HG02642 (cell line): ENCODE measurements at regions not wholly inside any gene's neighbourhood (a gene's known extent, or its start where the extent isn't known, plus 50 kb on each side); places are given as distances from the start of the nearest gene placed in this dataset.
"Not testable (repeated sequence)": the region's sequence is repeated elsewhere in the genome, so short reads cannot be mapped to it uniquely, and the experiment has no call there.

Source experiments
- ATAC-seq: cut with Tn5 transposase; IDR thresholded peaks from one replicate; pipeline ENCODE4 v1.9.1; 2021; ENCODE audit warnings: mild to moderate bottlenecking; ENCODE audit not compliant: unreplicated experiment, poor library complexity

DNA sequence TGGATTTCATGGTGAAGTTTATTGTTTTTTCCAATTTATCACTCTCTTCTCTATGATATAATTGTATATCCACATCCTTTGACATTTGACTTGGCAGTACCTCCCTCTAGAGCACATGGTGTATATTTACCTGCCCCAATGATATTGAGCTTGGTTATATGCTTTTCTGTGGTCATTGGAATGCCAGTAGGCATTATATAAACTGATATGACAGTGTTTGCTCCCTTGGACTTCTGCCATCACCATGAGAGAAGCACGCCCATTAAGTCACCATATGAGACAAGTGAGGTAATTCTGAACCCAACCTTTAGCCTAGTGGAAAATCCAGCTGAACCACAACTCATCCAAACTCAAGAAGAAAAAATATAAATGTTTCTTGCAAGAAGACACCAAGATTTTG, 2761.5 kb downstream of the ARAP2 start:
- ATAC-seq: no peak

DNA sequence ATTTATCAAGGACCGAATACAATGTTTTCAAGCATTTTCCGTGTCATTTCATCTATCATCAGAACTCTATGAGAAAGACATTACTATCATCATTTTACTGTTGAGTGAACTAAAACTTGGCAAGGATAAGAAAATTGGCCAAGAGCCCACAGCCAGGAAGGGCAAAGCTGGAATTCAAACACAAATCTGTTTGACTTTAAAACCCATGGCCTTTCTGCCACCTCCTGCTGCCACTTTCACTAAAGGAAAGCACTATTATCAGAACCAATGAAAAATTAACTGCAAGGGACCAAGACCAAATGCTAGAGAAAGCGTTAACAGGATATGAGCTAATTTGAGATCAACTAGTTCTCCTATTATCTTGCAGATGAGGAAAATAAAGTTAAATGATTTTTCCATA, 2759.2 kb downstream of the ARAP2 start:
- no peak for ATAC-seq

- ATAC-seq: no peak
Observed at GRCh38 chr4:33493231-33493630, 2751.1 kb downstream of the ARAP2 start.

DNA sequence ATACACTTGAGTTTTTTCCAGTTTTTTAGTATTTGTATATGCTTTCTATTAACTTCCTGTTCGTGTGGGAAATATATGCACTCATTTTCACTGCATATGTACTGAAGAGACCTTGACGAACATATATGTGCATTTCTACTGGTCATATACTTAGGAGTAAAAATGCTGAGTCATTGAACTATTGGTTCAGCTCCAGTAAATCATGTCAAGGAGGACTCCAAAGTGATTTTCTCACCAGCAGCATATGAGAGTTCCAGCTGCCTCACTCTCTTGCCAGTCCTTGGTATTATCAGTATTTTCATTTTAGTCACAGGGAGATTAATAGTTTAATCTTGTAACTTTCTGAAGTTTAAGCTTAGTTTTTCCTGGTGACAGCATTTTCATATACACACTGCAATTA, 2750.2 kb downstream of the ARAP2 start:
- ATAC-seq: no peak

GRCh38 chr4:33501587-33501986, 2742.7 kb downstream of the ARAP2 start:
- ATAC-seq: not testable (repeated sequence)

GRCh38 chr4:33512397-33512796, 2731.9 kb downstream of the ARAP2 start:
- ATAC-seq: no peak

GRCh38 chr4:33518856-33519255, 2725.5 kb downstream of the ARAP2 start:
- ATAC-seq: no peak

DNA sequence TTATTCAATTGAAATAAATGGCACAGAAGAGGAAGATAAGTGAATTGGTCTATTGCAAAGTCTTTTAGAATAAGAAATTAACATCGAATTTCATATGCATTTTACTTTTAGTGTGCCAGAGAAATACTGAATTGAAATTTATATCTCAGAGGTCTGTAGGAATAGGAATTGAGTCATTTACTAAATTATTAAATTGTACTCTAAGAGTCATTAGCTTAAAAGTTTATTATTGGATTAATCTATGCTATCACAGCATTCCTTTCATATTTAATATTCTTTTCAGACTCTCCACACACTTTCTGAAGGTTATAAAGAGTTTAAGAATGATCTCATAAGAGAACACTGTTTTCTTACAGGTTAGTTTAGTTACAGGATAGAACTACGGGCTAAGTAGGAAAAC, 2711.5 kb downstream of the ARAP2 start:
- no peak for ATAC-seq

- ATAC-seq: no peak
Observed at GRCh38 chr4:33536898-33537297, 2707.4 kb downstream of the ARAP2 start.

DNA sequence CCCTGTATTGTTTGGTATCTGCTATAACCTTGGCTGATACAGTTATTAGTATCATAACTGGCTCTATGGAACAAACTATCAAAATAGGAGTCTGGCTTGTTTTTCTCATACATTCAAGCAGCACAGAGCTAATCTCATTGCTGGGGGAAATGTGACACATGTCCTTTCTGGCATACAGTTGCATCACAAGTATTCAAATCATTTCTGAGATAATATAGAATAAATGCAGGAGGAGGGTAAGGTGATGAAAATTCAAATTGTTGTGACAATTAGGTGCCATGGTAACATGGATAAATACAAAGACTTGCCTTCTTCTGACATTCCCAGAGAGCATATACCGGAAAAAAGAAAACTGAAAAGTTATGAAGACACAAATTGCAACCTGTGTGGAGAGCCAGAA, 2706.8 kb downstream of the ARAP2 start:
- ATAC-seq: no peak

DNA sequence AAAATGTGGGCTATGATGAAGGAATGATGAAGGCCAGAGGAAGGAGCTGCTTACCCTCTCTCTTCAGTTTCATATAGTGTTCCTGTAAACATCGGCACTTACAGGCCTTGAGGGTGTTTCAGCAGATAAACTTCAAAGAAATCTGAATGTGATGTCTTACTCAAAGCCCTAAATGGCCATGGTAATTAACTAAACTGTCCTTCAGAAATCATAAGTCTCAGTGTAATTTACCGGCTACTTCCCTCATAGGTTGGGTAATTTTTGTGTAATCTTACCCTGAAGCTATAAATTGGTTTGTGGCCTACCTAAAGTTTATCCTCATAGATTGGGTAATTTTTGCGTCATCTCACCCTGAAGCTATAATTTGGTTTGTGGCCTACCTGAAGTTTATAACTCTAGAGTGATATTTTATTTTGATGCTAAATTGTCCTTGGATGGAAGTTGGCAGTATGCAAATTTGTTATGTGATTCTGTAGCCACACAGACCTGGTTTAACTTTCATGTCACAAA, 2700.3 kb downstream of the ARAP2 start:
- ATAC-seq: no peak

DNA sequence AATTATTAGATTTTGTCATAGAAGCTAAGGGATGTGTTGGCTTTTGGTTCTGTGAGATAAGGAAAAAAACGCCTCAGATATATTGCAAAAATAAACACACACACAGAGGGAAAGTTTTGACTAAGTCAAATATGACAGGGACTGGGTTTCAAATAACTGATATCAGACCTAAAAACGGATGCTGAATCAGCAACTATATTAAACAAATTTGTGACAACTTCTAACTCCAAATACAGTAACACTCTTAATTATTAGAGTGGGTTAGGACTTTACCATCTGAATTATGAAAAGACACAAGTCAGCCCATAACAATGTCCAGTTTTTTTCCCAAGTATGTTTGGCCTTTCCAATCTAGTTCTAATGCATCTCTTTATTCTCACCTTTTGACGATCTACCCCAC, 2693.1 kb downstream of the ARAP2 start:
- ATAC-seq: no peak

- ATAC-seq: no peak
Observed at GRCh38 chr4:33561259-33561658, 2683.1 kb downstream of the ARAP2 start.

DNA sequence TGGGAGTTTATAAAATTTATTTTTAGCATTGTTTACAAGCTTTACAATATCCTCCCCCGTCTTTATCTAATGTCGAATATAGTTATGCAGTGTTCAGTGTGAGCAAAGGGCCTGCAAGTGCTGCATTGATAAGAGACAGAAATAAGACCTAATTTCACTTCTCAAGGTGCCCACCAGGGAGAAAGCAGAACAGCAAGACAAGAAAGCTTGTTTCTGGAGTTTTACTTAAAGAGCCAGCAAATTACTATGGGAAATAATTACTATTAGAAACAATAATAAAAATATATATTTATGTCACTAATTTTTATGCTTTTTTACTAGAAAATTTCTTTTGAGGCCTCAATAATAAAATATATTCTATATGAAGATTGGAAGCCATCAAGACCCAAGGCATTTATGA, 2677.7 kb downstream of the ARAP2 start:
- no peak for ATAC-seq

DNA sequence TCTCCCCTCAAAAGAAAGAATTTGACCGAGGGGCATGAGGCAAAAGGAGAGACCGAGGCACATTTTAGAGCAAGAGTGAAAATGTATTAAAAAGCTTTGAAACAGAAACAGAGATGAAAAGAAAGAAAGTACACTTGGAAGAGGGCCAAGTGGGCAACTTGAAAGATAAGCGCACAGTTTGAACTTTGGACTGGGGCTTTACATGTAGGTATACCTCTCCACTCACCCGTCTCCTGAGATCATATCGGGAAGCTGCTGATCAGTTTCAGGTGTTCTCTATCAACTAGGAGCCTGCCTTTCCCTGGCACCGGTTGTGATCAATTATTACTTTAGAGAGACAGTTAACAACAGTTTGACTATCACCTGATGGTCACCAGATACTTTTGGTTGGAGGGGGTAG, 2666.5 kb downstream of the ARAP2 start:
- no peak for ATAC-seq

DNA sequence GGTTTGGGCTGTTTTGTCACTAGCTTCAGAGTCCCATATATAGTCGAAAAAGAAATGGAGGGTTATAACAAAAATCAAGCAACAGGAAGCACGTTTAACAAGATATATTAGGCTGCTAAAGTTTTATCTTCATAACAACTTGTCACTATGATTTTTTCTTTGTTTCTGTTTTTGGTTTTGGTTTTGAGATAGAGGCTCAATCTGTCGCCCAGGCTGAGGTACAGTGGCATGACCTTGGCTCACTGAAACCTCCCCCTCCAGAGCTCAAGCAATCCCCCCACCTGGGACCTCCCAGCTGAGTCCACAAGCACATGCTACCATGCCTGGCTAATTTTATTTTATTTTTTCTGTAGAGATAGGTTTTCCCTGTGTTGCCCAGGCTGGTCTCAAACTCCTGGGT, 2664.4 kb downstream of the ARAP2 start:
- ATAC-seq: no peak

DNA sequence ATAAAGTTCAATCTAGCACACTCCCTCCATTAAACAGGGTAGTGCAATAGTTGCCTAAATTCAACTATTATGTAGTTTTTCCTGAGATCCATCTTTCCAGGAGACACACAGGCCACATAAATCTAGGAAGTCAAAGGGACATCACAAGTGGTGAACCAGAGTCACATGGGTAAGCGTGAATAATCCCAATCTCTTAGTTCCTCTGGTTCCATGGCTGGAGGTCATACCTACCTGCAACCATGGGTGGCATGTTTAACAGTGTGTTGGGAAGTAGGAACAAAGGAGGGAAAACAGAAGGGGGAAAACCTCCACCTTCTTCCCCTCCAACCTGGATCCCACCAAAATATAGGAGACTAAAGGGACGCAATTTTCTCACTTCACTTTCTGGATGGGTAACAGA, 2651.6 kb downstream of the ARAP2 start:
- no peak for ATAC-seq

- no peak for ATAC-seq
Observed at GRCh38 chr4:33606951-33607350, 2637.4 kb downstream of the ARAP2 start.

GRCh38 chr4:33616121-33616520, 2628.2 kb downstream of the ARAP2 start:
- no peak for ATAC-seq

DNA sequence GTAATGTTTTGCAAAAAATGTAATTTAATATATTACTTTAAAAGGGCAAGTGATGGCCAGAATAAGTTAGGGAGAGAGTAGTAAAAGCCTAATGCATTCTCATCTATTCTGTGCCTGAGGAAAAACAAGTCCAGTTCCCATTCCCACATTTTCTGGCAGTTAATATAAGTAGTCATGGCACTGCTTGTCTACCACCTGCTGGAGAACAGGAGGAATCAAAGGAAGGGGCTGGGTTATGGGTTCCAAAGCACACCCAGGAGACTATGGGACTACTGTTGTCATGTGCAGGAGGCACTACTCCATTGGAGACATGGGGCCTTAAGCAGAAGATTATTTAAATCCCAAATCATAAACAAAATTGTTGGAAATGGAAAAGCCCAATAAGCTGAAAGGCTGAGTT, 2618.6 kb downstream of the ARAP2 start:
- no peak for ATAC-seq

GRCh38 chr4:33626221-33626620, 2618.1 kb downstream of the ARAP2 start:
- ATAC-seq: no peak

DNA sequence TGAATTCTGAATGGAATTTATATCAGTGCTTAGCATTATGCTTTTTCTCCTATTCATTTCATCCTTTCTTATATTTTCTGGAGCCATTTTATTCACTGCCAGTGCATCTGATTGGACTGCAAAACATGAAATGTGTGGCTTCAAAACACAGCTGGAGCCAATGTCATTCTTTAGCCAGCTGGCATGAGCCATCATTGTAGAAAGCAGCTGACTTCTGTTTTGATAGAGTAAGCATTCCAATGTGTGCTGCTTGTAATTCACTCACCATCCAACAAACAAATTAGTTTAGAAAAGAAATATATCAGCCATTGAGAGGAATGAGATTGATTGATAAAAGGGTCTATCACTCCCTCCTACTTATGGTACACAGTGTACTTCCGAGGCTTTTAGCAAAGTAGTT, 2616.0 kb downstream of the ARAP2 start:
- no peak for ATAC-seq

DNA sequence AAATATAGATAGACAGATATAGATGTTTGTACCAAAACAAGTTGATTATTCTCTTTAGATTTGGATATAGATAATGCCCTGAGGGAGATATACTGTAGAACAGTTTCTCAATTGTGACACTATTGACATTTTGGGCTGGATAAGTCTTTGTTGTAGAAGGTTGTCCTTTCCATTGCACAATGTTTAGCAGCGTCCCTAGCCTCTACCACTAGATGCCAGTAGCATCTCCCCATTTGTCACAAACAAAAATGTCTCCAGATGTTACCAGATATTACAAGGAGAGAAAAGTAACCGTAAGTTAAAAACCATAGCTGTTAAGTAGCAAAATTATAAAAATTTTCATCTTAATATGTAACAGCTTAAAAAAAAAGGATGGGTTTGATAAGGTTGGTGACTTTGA, 2595.3 kb downstream of the ARAP2 start:
- ATAC-seq: no peak
